ENCODE measurements at regions not wholly inside any gene's neighbourhood (a gene's known extent, or its start where the extent isn't known, plus 50 kb on each side); places are given as distances from the start of the nearest gene placed in this dataset.

GRCh38 chr10:28127881-28128280, 129.0 kb upstream of the ODAD2 start:
- TF ChIP-seq, protein P1, sequence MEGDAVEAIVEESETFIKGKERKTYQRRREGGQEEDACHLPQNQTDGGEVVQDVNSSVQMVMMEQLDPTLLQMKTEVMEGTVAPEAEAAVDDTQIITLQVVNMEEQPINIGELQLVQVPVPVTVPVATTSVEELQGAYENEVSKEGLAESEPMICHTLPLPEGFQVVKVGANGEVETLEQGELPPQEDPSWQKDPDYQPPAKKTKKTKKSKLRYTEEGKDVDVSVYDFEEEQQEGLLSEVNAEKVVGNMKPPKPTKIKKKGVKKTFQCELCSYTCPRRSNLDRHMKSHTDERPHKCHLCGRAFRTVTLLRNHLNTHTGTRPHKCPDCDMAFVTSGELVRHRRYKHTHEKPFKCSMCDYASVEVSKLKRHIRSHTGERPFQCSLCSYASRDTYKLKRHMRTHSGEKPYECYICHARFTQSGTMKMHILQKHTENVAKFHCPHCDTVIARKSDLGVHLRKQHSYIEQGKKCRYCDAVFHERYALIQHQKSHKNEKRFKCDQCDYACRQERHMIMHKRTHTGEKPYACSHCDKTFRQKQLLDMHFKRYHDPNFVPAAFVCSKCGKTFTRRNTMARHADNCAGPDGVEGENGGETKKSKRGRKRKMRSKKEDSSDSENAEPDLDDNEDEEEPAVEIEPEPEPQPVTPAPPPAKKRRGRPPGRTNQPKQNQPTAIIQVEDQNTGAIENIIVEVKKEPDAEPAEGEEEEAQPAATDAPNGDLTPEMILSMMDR (IDR thresholded peaks at IDR 0.05): no peak
- TF ChIP-seq POLR2A (IDR thresholded peaks at IDR 0.05) (no peak), POLR2AphosphoS5 (IDR thresholded peaks at IDR 0.05) (no peak), EP300 (IDR thresholded peaks at IDR 0.05) (no peak)
